ENCODE measurements at regions not wholly inside any gene's neighbourhood (a gene's known extent, or its start where the extent isn't known, plus 50 kb on each side); places are given as distances from the start of the nearest gene placed in this dataset.

DNA sequence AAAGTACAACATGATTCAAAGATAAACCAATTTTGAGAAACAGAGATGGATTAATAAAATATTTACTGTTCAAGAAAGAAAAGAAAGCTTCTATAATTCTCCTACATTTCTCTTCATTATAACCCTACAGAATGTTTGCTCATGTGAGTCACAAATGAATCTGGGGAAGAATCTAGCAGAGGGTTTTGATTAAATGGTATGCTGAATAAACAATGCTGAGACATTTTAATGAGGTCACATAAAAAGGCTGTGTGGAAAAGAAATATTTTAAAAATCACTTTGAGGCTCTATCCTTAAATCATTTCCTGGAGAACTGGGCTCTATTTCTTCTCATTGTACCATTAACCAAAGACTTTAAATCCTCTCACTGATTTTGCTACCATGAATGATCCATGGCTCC lies 727.7 kb downstream of the NTRK3 start:
- Histone ChIP-seq H3K27me3 (ENCODE audit: insufficient read depth, low read length) (no peaks in the 10 kb centered on the region), H3K79me2 (ENCODE audit: insufficient read depth, low read length) (no peaks in the 10 kb centered on the region), H4K20me1 (ENCODE audit: insufficient read depth, low read length) (no peaks in the 10 kb centered on the region), H3K36me3 (ENCODE audit: insufficient read depth, low read length) (no peaks in the 10 kb centered on the region), H3K4me1 (ENCODE audit: insufficient read depth, low read length) (peaks cover 5% of the 10 kb centered on the region), H2AFZ (ENCODE audit: low read length) (no peak overlapping the region), H3K9me3 (ENCODE audit: low read depth, low read length) (no peaks in the 10 kb centered on the region), H3K4me2 (ENCODE audit: insufficient read depth, low read length) (no peak overlapping the region), H3K4me3 (ENCODE audit: insufficient read depth, low read length) (no peak overlapping the region), H3K27ac (ENCODE audit: low read depth, low read length) (no peak overlapping the region)
- TF ChIP-seq, protein P1, sequence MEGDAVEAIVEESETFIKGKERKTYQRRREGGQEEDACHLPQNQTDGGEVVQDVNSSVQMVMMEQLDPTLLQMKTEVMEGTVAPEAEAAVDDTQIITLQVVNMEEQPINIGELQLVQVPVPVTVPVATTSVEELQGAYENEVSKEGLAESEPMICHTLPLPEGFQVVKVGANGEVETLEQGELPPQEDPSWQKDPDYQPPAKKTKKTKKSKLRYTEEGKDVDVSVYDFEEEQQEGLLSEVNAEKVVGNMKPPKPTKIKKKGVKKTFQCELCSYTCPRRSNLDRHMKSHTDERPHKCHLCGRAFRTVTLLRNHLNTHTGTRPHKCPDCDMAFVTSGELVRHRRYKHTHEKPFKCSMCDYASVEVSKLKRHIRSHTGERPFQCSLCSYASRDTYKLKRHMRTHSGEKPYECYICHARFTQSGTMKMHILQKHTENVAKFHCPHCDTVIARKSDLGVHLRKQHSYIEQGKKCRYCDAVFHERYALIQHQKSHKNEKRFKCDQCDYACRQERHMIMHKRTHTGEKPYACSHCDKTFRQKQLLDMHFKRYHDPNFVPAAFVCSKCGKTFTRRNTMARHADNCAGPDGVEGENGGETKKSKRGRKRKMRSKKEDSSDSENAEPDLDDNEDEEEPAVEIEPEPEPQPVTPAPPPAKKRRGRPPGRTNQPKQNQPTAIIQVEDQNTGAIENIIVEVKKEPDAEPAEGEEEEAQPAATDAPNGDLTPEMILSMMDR (IDR thresholded peaks at IDR 0.05; ENCODE audit: extremely low read depth, low read depth, low read length), result no peak
- DNase-seq (ENCODE audit: insufficient read length, low spot score, missing footprints), result no peak

- Histone ChIP-seq H3K36me3 (ENCODE audit: insufficient read depth, low read length) (no peaks in the 10 kb centered on the region), H2AFZ (ENCODE audit: low read length) (no peak overlapping the region), H4K20me1 (ENCODE audit: insufficient read depth, low read length) (no peaks in the 10 kb centered on the region), H3K27ac (ENCODE audit: low read depth, low read length) (no peak overlapping the region), H3K4me2 (ENCODE audit: insufficient read depth, low read length) (no peak overlapping the region), H3K9me3 (ENCODE audit: low read depth, low read length) (no peaks in the 10 kb centered on the region), H3K4me3 (ENCODE audit: insufficient read depth, low read length) (no peak overlapping the region), H3K79me2 (ENCODE audit: insufficient read depth, low read length) (no peaks in the 10 kb centered on the region), H3K4me1 (ENCODE audit: insufficient read depth, low read length) (peaks cover 5% of the 10 kb centered on the region), H3K27me3 (ENCODE audit: insufficient read depth, low read length) (no peaks in the 10 kb centered on the region)
- TF ChIP-seq, protein P1 (IDR thresholded peaks at IDR 0.05; ENCODE audit: extremely low read depth, low read depth, low read length), result no peak
- no peak for DNase-seq (ENCODE audit: insufficient read length, low spot score, missing footprints)
These were observed 728.7 kb downstream of the NTRK3 start for GRCh38 chr15:87527875-87528274.

DNA sequence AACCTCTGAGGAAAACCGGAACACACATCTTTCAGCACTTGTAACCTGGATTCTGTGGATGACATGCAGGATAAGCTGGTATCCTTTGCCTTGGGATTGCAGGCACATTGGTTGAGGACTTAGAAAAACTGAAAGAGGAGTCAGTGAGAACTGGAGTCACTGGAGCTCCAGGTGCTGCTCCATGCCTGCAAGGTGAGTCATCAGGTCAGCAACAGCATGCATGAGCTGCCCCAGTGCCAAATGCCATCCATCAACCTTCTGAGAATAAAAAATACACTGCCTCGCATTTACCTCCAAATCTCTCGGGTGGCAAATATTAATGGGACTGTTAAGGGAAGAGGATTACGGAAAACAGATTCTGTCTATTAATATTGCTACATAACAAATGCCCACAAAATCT lies 729.1 kb downstream of the NTRK3 start:
- H3K27ac ChIP-seq (ENCODE audit: low read depth, low read length), result no peak overlapping the region
- TF ChIP-seq, protein P1 (IDR thresholded peaks at IDR 0.05; ENCODE audit: extremely low read depth, low read depth, low read length), result no peak

DNA sequence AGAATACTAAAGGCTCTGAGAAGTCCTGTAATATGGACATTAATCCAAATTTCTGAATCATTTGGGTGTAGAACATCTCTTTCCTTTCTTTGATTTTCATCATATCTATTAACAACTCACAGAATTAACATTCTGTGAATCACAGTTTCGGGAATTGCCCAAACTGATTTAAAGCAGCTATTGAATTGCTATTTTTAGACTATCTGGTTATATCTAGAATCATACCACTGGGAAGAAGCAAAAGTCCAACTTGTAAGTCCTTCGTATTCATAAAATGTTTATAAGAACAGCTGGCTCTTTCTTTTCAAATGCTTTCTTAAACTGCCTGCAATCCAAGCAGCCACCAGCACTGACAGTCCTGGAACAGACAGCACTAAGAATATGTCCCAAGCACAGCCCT lies 733.0 kb downstream of the NTRK3 start:
- H3K36me3 ChIP-seq (ENCODE audit: insufficient read depth, low read length), result no peaks in the 10 kb centered on the region
- H3K4me1 ChIP-seq (ENCODE audit: insufficient read depth, low read length), result no peaks in the 10 kb centered on the region
- H3K27ac ChIP-seq (ENCODE audit: low read depth, low read length), result no peak overlapping the region
- no peak overlapping the region for H3K4me3 ChIP-seq (ENCODE audit: insufficient read depth, low read length)
- H3K9me3 ChIP-seq (ENCODE audit: low read depth, low read length), result no peaks in the 10 kb centered on the region
- no peak overlapping the region for H3K4me2 ChIP-seq (ENCODE audit: insufficient read depth, low read length)
- TF ChIP-seq, protein P1 (IDR thresholded peaks at IDR 0.05; ENCODE audit: extremely low read depth, low read depth, low read length), result no peak
- H4K20me1 ChIP-seq (ENCODE audit: insufficient read depth, low read length), result no peaks in the 10 kb centered on the region
- no peak overlapping the region for H2AFZ ChIP-seq (ENCODE audit: low read length)
- no peaks in the 10 kb centered on the region for H3K27me3 ChIP-seq (ENCODE audit: insufficient read depth, low read length)
- H3K79me2 ChIP-seq (ENCODE audit: insufficient read depth, low read length), result no peaks in the 10 kb centered on the region
- no peak for DNase-seq (ENCODE audit: insufficient read length, low spot score, missing footprints)

More for the DNA sequence above, 729.1 kb downstream of the NTRK3 start:
- Histone ChIP-seq H3K79me2 (ENCODE audit: insufficient read depth, low read length) (no peaks in the 10 kb centered on the region), H3K36me3 (ENCODE audit: insufficient read depth, low read length) (no peaks in the 10 kb centered on the region), H3K4me3 (ENCODE audit: insufficient read depth, low read length) (no peak overlapping the region), H3K27me3 (ENCODE audit: insufficient read depth, low read length) (no peaks in the 10 kb centered on the region), H3K4me1 (ENCODE audit: insufficient read depth, low read length) (peaks cover 5% of the 10 kb centered on the region), H3K4me2 (ENCODE audit: insufficient read depth, low read length) (no peak overlapping the region), H2AFZ (ENCODE audit: low read length) (no peak overlapping the region), H4K20me1 (ENCODE audit: insufficient read depth, low read length) (no peaks in the 10 kb centered on the region), H3K9me3 (ENCODE audit: low read depth, low read length) (no peaks in the 10 kb centered on the region)
- no peak for DNase-seq (ENCODE audit: insufficient read length, low spot score, missing footprints)

Data from osteoblast (primary cell).